ENCODE measurements at regions not wholly inside any gene's neighbourhood (a gene's known extent, or its start where the extent isn't known, plus 50 kb on each side); places are given as distances from the start of the nearest gene placed in this dataset.

- no peaks in the 10 kb centered on the region for H3K4me1 ChIP-seq
- no peak for DNase-seq
- H3K4me3 ChIP-seq: no peak overlapping the region
- H3K36me3 ChIP-seq: no peaks in the 10 kb centered on the region
- intact Hi-C loops (cut with DNase I): no loop called here
- TF ChIP-seq CTCF (IDR thresholded peaks at IDR 0.05): no peak
- no peak for ATAC-seq
- no peak overlapping the region for H3K27ac ChIP-seq
- H3K9me3 ChIP-seq: no peaks in the 10 kb centered on the region
- H3K27me3 ChIP-seq (ENCODE audit: low read depth): no peaks in the 10 kb centered on the region
Observed at GRCh38 chr1:244280201-244280600, 171.5 kb downstream of the ADSS2 start.

- Histone ChIP-seq H3K4me3 (no peak overlapping the region), H3K27ac (no peak overlapping the region), H3K4me1 (no peaks in the 10 kb centered on the region), H3K27me3 (ENCODE audit: low read depth) (no peaks in the 10 kb centered on the region), H3K9me3 (no peaks in the 10 kb centered on the region), H3K36me3 (no peaks in the 10 kb centered on the region)
- intact Hi-C loops (cut with DNase I): no loop called here
- TF ChIP-seq CTCF (IDR thresholded peaks at IDR 0.05): no peak
- no peak for ATAC-seq
- no peak for DNase-seq
Observed at GRCh38 chr1:244280859-244281258, 170.8 kb downstream of the ADSS2 start.

DNA sequence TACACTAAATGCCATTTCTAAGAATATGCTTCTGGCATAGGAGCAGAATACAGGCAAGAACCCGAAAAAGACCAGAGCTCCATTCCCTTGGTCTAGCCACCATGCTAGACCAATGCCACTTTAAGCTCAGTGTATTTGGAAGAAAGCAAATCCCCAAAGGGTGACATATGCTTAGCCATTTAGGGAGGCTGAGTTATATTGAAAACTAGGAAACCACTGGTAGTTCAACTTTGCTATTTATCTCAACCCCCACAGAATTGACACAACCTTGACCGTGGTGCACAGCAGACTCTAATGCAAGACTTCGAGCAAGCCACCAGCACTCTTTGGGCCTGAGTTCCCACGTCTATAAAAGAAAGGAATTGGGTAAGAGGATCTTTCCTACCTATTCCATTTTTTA is 167.9 kb downstream of the ADSS2 start:
- Histone ChIP-seq H3K9me3 (no peaks in the 10 kb centered on the region), H3K36me3 (no peaks in the 10 kb centered on the region), H3K27me3 (ENCODE audit: low read depth) (no peaks in the 10 kb centered on the region), H3K4me1 (no peaks in the 10 kb centered on the region), H3K4me3 (no peak overlapping the region), H3K27ac (no peak overlapping the region)
- DNase-seq (no peak), ATAC-seq (no peak)
- no peak for TF ChIP-seq CTCF (IDR thresholded peaks at IDR 0.05)
- intact Hi-C loops (cut with DNase I): no loop called here

DNA sequence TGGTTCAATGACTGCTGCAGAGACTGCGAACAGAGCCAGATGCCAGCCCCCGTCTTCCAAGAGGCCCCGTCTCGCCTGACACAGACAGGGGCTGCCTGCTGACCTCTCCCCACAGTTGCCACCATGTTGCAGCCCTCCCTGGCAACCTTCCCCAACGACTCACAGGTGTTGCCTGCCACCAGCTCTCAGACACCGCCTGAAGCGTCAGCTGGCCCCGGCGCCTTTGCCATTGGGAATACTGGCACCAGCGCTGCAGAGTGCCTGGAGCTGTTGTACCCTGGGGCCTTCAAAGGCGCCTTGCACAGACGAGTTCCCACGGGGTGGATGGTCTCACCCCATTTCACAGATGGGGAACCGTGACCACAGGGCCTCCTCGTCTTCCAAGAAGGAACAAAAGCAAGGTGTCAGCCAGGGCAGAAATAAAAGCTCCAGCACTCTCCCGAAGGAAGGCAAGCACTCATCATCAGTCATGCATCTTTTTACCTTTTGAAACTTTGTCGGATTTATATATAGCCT is 167.0 kb downstream of the ADSS2 start:
- no peaks in the 10 kb centered on the region for H3K9me3 ChIP-seq
- H3K27me3 ChIP-seq (ENCODE audit: low read depth): no peaks in the 10 kb centered on the region
- no peak overlapping the region for H3K27ac ChIP-seq
- DNase-seq (no peak), ATAC-seq (no peak)
- intact Hi-C loops (cut with DNase I): no loop called here
- H3K36me3 ChIP-seq: no peaks in the 10 kb centered on the region
- H3K4me1 ChIP-seq: no peaks in the 10 kb centered on the region
- H3K4me3 ChIP-seq: no peak overlapping the region
- no peak for TF ChIP-seq CTCF (IDR thresholded peaks at IDR 0.05)

GRCh38 chr1:244286341-244286740 is 165.4 kb downstream of the ADSS2 start:
- no peak for TF ChIP-seq CTCF (IDR thresholded peaks at IDR 0.05)
- intact Hi-C loops (cut with DNase I): no loop called here
- no peaks in the 10 kb centered on the region for H3K27me3 ChIP-seq (ENCODE audit: low read depth)
- H3K36me3 ChIP-seq: no peaks in the 10 kb centered on the region
- H3K4me3 ChIP-seq: no peak overlapping the region
- H3K9me3 ChIP-seq: no peaks in the 10 kb centered on the region
- no peak overlapping the region for H3K27ac ChIP-seq
- DNase-seq (no peak), ATAC-seq (no peak)
- H3K4me1 ChIP-seq: no peaks in the 10 kb centered on the region

GRCh38 chr1:244287726-244288125 is 164.0 kb downstream of the ADSS2 start:
- DNase-seq (no peak), ATAC-seq (no peak)
- intact Hi-C loops (cut with DNase I): no loop called here
- H3K36me3 ChIP-seq: no peaks in the 10 kb centered on the region
- H3K27me3 ChIP-seq (ENCODE audit: low read depth): no peaks in the 10 kb centered on the region
- TF ChIP-seq CTCF (IDR thresholded peaks at IDR 0.05): no peak
- H3K4me1 ChIP-seq: no peaks in the 10 kb centered on the region
- no peaks in the 10 kb centered on the region for H3K9me3 ChIP-seq
- H3K27ac ChIP-seq: no peak overlapping the region
- no peak overlapping the region for H3K4me3 ChIP-seq

Data from lower lobe of right lung (tissue), 2 donors.